SK-N-SH (cell line): ENCODE measurements at regions not wholly inside any gene's neighbourhood (a gene's known extent, or its start where the extent isn't known, plus 50 kb on each side); places are given as distances from the start of the nearest gene placed in this dataset.
A peak's percentile ranks its signal among the peaks of the same experiment; 100 is the strongest.

Source experiments
- CTCF ChIP-seq: fragments of 200-600 bp; sonication (generic); IDR thresholded peaks from 2 replicates; pipeline ENCODE4 v1.6.1; 2017; ENCODE audit warnings: antibody characterized with exemption, mild to moderate bottlenecking, moderate library complexity
- ELF1 ChIP-seq: IDR thresholded peaks from 2 replicates; pipeline ENCODE4 v1.4.0; 2012
- EP300 ChIP-seq, 2 experiments: IDR thresholded peaks; 2 replicates each; pipeline versions ENCODE4 v1.4.0 to v1.6.1; 2012; ENCODE audit warnings: borderline replicate concordance in 1 of 2, low read depth in 1 of 2, low read length in 1 of 2
- FOXM1 ChIP-seq: IDR thresholded peaks from 2 replicates; pipeline ENCODE4 v1.4.0; 2012; ENCODE audit warnings: low read depth, mild to moderate bottlenecking
- NRF1 ChIP-seq: IDR thresholded peaks from 2 replicates; pipeline ENCODE4 v1.6.1; 2012; ENCODE audit warnings: low read depth, mild to moderate bottlenecking, low read length
- POLR2AphosphoS5 ChIP-seq: IDR thresholded peaks from 2 replicates; pipeline ENCODE4 v1.6.1; 2012; ENCODE audit warnings: low read depth, low read length
- RAD21 ChIP-seq: IDR thresholded peaks from 2 replicates; pipeline ENCODE4 v1.6.1; 2012; ENCODE audit warnings: mild to moderate bottlenecking, low read length
- REST ChIP-seq: IDR thresholded peaks from 2 replicates; pipeline ENCODE4 v1.6.1; 2012; ENCODE audit warnings: mild to moderate bottlenecking, low read depth, low read length, moderate library complexity
- YY1 ChIP-seq: IDR thresholded peaks from 2 replicates; pipeline ENCODE4 v1.4.0; 2012; ENCODE audit warnings: low read depth, mild to moderate bottlenecking

DNA sequence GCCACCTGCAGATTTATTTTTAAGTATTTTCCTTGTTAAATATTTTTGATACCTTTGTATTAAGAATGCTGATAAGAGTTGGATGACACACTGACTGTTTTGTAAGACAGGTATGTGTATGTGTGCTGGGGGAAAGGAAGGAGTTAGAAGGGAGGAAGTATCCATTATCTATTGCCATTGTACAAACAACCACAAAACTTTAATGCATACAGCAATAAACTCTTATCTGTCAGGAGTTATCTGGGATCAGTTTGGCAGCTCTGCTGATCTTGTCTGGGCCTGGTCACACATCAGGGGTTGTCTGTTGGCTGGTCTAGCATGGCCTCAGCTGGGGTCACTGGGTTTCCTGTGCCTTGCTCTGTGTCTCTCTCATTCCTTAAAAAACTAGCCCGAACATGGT is 423.9 kb upstream of the USP24 start:
- TF ChIP-seq CTCF (no peak), POLR2AphosphoS5 (no peak), RAD21 (no peak), REST (no peak), YY1 (no peak), ELF1 (no peak), FOXM1 (no peak), NRF1 (no peak), EP300 (IDR thresholded peaks at IDR 0.05; ENCODE audit: borderline replicate concordance in 1 of 2, low read depth in 1 of 2, low read length in 1 of 2) (peak in 1 of 2 experiments; percentile 83; a peak in 2 of 4 replicates)
